Natural killer cell treated with Interleukin-12 subunit alpha and Interleukin-12 subunit beta and Interleukin-15 and Interleukin-18, amount 100 ng/mL, for 72 hours (primary cell): ENCODE measurements at regions not wholly inside any gene's neighbourhood (a gene's known extent, or its start where the extent isn't known, plus 50 kb on each side); places are given as distances from the start of the nearest gene placed in this dataset.

Source experiments
- ATAC-seq, 2 donors: fragments of 150-1000 bp; cut with Tn5 transposase in 1 of 2; sonication (Bioruptor Pico), chemical (Tn5 transposase) in 1 of 2; 2 replicates each; pipeline ENCODE4 v1.10.0; 2021
- DNase-seq: peaks from one replicate; pipeline ENCODE4 v3.0.0; 2022; ENCODE audit warnings: low spot score
- H3K27ac Mint-ChIP-seq, 2 donors: 1 replicate in 1 of 2; 2 replicates in 1 of 2; pipeline ENCODE4 v1.8.0; 2022; ENCODE audit warnings: mixed read lengths in 2 of 2, mild to moderate bottlenecking in 1 of 2, moderate library complexity in 1 of 2
- H3K27me3 Mint-ChIP-seq, 2 donors: 1 replicate in 1 of 2; 2 replicates in 1 of 2; pipeline ENCODE4 v1.8.0; 2022; ENCODE audit warnings: mixed read lengths in 2 of 2
- H3K36me3 Mint-ChIP-seq: one replicate; pipeline ENCODE4 v1.8.0; 2022; ENCODE audit warnings: mixed read lengths
- H3K4me1 Mint-ChIP-seq, 2 donors: 1 replicate in 1 of 2; 2 replicates in 1 of 2; pipeline ENCODE4 v1.8.0; 2022; ENCODE audit warnings: low read depth in 2 of 2, mixed read lengths in 2 of 2, mild to moderate bottlenecking in 1 of 2
- H3K4me3 Mint-ChIP-seq: one replicate; pipeline ENCODE4 v1.8.0; 2022; ENCODE audit warnings: mixed read lengths
- H3K9me3 Mint-ChIP-seq: 2 replicates; pipeline ENCODE4 v1.8.0; 2022; ENCODE audit warnings: mixed read lengths

GRCh38 chr18:67926929-67927864 lies 410.7 kb upstream of the DSEL start:
- ATAC-seq, result no peak
- Mint-ChIP-seq H3K4me1 (no peaks in the 10 kb centered on the region), H3K27me3 (no peaks in the 10 kb centered on the region), H3K36me3 (no peaks in the 10 kb centered on the region), H3K27ac (no peak overlapping the region), H3K9me3 (peaks cover 4% of the 10 kb centered on the region), H3K4me3 (no peak overlapping the region)
- no peak for DNase-seq

- ATAC-seq (no peak), DNase-seq (no peak)
- Mint-ChIP-seq H3K4me3 (no peak overlapping the region), H3K9me3 (peaks cover 8% of the 10 kb centered on the region), H3K27me3 (no peaks in the 10 kb centered on the region), H3K27ac (no peak overlapping the region), H3K4me1 (no peaks in the 10 kb centered on the region), H3K36me3 (no peaks in the 10 kb centered on the region)
These were observed 408.1 kb upstream of the DSEL start for GRCh38 chr18:67924656-67925055.

GRCh38 chr18:67919316-67919715 lies 402.8 kb upstream of the DSEL start:
- no peak for DNase-seq
- Mint-ChIP-seq H3K27ac (no peak overlapping the region), H3K4me1 (no peaks in the 10 kb centered on the region), H3K9me3 (peaks cover 7% of the 10 kb centered on the region), H3K27me3 (no peaks in the 10 kb centered on the region), H3K4me3 (no peak overlapping the region), H3K36me3 (no peaks in the 10 kb centered on the region)
- no peak for ATAC-seq

GRCh38 chr18:67916097-67916496 lies 399.6 kb upstream of the DSEL start:
- H3K27ac Mint-ChIP-seq, result no peak overlapping the region
- H3K9me3 Mint-ChIP-seq, result peaks cover 7% of the 10 kb centered on the region
- ATAC-seq, result no peak
- H3K4me1 Mint-ChIP-seq, result no peaks in the 10 kb centered on the region
- no peaks in the 10 kb centered on the region for H3K36me3 Mint-ChIP-seq
- H3K4me3 Mint-ChIP-seq, result no peak overlapping the region
- no peak for DNase-seq
- no peaks in the 10 kb centered on the region for H3K27me3 Mint-ChIP-seq

GRCh38 chr18:67913040-67913439 lies 396.5 kb upstream of the DSEL start:
- DNase-seq (no peak), ATAC-seq (no peak)
- Mint-ChIP-seq H3K36me3 (no peaks in the 10 kb centered on the region), H3K4me1 (no peaks in the 10 kb centered on the region), H3K4me3 (no peak overlapping the region), H3K27ac (no peak overlapping the region), H3K9me3 (peaks cover 3% of the 10 kb centered on the region), H3K27me3 (no peaks in the 10 kb centered on the region)

- no peak overlapping the region for H3K4me3 Mint-ChIP-seq
- H3K4me1 Mint-ChIP-seq, result no peaks in the 10 kb centered on the region
These were observed 385.1 kb upstream of the DSEL start for GRCh38 chr18:67901573-67901972.

GRCh38 chr18:67896451-67896850 lies 379.9 kb upstream of the DSEL start:
- DNase-seq, result no peak
- Mint-ChIP-seq H3K9me3 (peaks cover 10% of the 10 kb centered on the region), H3K27me3 (no peaks in the 10 kb centered on the region), H3K36me3 (no peaks in the 10 kb centered on the region), H3K27ac (no peak overlapping the region), H3K4me1 (no peaks in the 10 kb centered on the region), H3K4me3 (no peak overlapping the region)
- no peak for ATAC-seq

More at GRCh38 chr18:67901573-67901972, 385.1 kb upstream of the DSEL start:
- Mint-ChIP-seq H3K27me3 (no peaks in the 10 kb centered on the region), H3K27ac (no peak overlapping the region), H3K36me3 (no peaks in the 10 kb centered on the region), H3K9me3 (peaks cover 12% of the 10 kb centered on the region)
- DNase-seq (no peak), ATAC-seq (no peak)

- H3K36me3 Mint-ChIP-seq, result no peaks in the 10 kb centered on the region
- no peak overlapping the region for H3K27ac Mint-ChIP-seq
- H3K27me3 Mint-ChIP-seq, result no peaks in the 10 kb centered on the region
These were observed 377.4 kb upstream of the DSEL start for GRCh38 chr18:67893916-67894315.

GRCh38 chr18:67876871-67877270 lies 360.4 kb upstream of the DSEL start:
- no peak overlapping the region for H3K4me3 Mint-ChIP-seq
- H3K36me3 Mint-ChIP-seq, result no peaks in the 10 kb centered on the region
- DNase-seq (no peak), ATAC-seq (no peak)
- no peaks in the 10 kb centered on the region for H3K27me3 Mint-ChIP-seq
- H3K9me3 Mint-ChIP-seq, result no peaks in the 10 kb centered on the region
- no peaks in the 10 kb centered on the region for H3K4me1 Mint-ChIP-seq
- no peak overlapping the region for H3K27ac Mint-ChIP-seq

More at GRCh38 chr18:67893916-67894315, 377.4 kb upstream of the DSEL start:
- H3K9me3 Mint-ChIP-seq, result peaks cover 7% of the 10 kb centered on the region
- DNase-seq (no peak), ATAC-seq (no peak)
- no peak overlapping the region for H3K4me3 Mint-ChIP-seq
- no peaks in the 10 kb centered on the region for H3K4me1 Mint-ChIP-seq

GRCh38 chr18:67875944-67876343 lies 359.4 kb upstream of the DSEL start:
- H3K36me3 Mint-ChIP-seq, result no peaks in the 10 kb centered on the region
- H3K27me3 Mint-ChIP-seq, result no peaks in the 10 kb centered on the region
- H3K4me1 Mint-ChIP-seq, result no peaks in the 10 kb centered on the region
- no peak overlapping the region for H3K27ac Mint-ChIP-seq
- ATAC-seq (no peak), DNase-seq (no peak)
- no peaks in the 10 kb centered on the region for H3K9me3 Mint-ChIP-seq
- H3K4me3 Mint-ChIP-seq, result no peak overlapping the region

- Mint-ChIP-seq H3K4me3 (no peak overlapping the region), H3K9me3 (peaks cover under 1% of the 10 kb centered on the region), H3K27ac (no peak overlapping the region), H3K27me3 (no peaks in the 10 kb centered on the region), H3K4me1 (no peaks in the 10 kb centered on the region), H3K36me3 (no peaks in the 10 kb centered on the region)
- no peak for ATAC-seq
- DNase-seq, result no peak
These were observed 358.5 kb upstream of the DSEL start for GRCh38 chr18:67875060-67875459.

- H3K36me3 Mint-ChIP-seq, result peaks cover 5% of the 10 kb centered on the region
- DNase-seq (no peak), ATAC-seq (no peak)
- H3K27me3 Mint-ChIP-seq, result no peaks in the 10 kb centered on the region
- no peaks in the 10 kb centered on the region for H3K4me1 Mint-ChIP-seq
- peaks cover 15% of the 10 kb centered on the region for H3K9me3 Mint-ChIP-seq
- no peak overlapping the region for H3K27ac Mint-ChIP-seq
- H3K4me3 Mint-ChIP-seq, result no peak overlapping the region
These were observed 348.9 kb upstream of the DSEL start for GRCh38 chr18:67865400-67865799.

- Mint-ChIP-seq H3K4me1 (no peaks in the 10 kb centered on the region), H3K9me3 (peaks cover 12% of the 10 kb centered on the region), H3K27ac (no peak overlapping the region), H3K27me3 (no peaks in the 10 kb centered on the region), H3K36me3 (peaks cover 5% of the 10 kb centered on the region), H3K4me3 (no peak overlapping the region)
- no peak for DNase-seq
- ATAC-seq, result no peak
These were observed 348.3 kb upstream of the DSEL start for GRCh38 chr18:67864677-67865340.

GRCh38 chr18:67862069-67862468 lies 345.5 kb upstream of the DSEL start:
- peaks cover 12% of the 10 kb centered on the region for H3K9me3 Mint-ChIP-seq
- ATAC-seq (no peak), DNase-seq (no peak)
- H3K27me3 Mint-ChIP-seq, result no peaks in the 10 kb centered on the region
- no peak overlapping the region for H3K27ac Mint-ChIP-seq
- peaks cover 5% of the 10 kb centered on the region for H3K36me3 Mint-ChIP-seq
- H3K4me3 Mint-ChIP-seq, result no peak overlapping the region
- no peaks in the 10 kb centered on the region for H3K4me1 Mint-ChIP-seq
